ENCODE measurements at regions not wholly inside any gene's neighbourhood (a gene's known extent, or its start where the extent isn't known, plus 50 kb on each side); places are given as distances from the start of the nearest gene placed in this dataset.

- no peak for DNase-seq (ENCODE audit: insufficient read length, low spot score)
Observed at GRCh38 chr7:41256186-41256945, 446.5 kb downstream of the INHBA start.

GRCh38 chr7:41255716-41256115 lies 447.2 kb downstream of the INHBA start:
- DNase-seq (ENCODE audit: insufficient read length, low spot score) = no peak

More at GRCh38 chr7:41256186-41256945, 446.5 kb downstream of the INHBA start:
- no peak for FAIRE-seq

GRCh38 chr7:41255113-41255512 lies 447.8 kb downstream of the INHBA start:
- DNase-seq (ENCODE audit: insufficient read length, low spot score) (no peak), FAIRE-seq (no peak)

More at GRCh38 chr7:41255716-41256115, 447.2 kb downstream of the INHBA start:
- FAIRE-seq = no peak

- FAIRE-seq (no peak), DNase-seq (ENCODE audit: insufficient read length, low spot score) (no peak)
Observed at GRCh38 chr7:41252957-41253356, 449.9 kb downstream of the INHBA start.

- DNase-seq (ENCODE audit: insufficient read length, low spot score) (no peak), FAIRE-seq (no peak)
Observed at GRCh38 chr7:41252551-41252950, 450.3 kb downstream of the INHBA start.

- FAIRE-seq (no peak), DNase-seq (ENCODE audit: insufficient read length, low spot score) (no peak)
Observed at GRCh38 chr7:41247143-41247865, 455.6 kb downstream of the INHBA start.

GRCh38 chr7:41245916-41246315 lies 457.0 kb downstream of the INHBA start:
- no peak for FAIRE-seq
- DNase-seq (ENCODE audit: insufficient read length, low spot score) = no peak

GRCh38 chr7:41244246-41244645 lies 458.6 kb downstream of the INHBA start:
- FAIRE-seq = no peak

GRCh38 chr7:41241641-41242040 lies 461.2 kb downstream of the INHBA start:
- FAIRE-seq = no peak
- no peak for DNase-seq (ENCODE audit: insufficient read length, low spot score)

More at GRCh38 chr7:41244246-41244645, 458.6 kb downstream of the INHBA start:
- no peak for DNase-seq (ENCODE audit: insufficient read length, low spot score)

- FAIRE-seq = no peak
- DNase-seq (ENCODE audit: insufficient read length, low spot score) = no peak
Observed at GRCh38 chr7:41239596-41239995, 463.3 kb downstream of the INHBA start.

- DNase-seq (ENCODE audit: insufficient read length, low spot score) (no peak), FAIRE-seq (no peak)
Observed at GRCh38 chr7:41238851-41239331, 464.0 kb downstream of the INHBA start.

GRCh38 chr7:41237956-41238355 lies 464.9 kb downstream of the INHBA start:
- FAIRE-seq (no peak), DNase-seq (ENCODE audit: insufficient read length, low spot score) (no peak)

GRCh38 chr7:41232086-41232485 lies 470.8 kb downstream of the INHBA start:
- DNase-seq (ENCODE audit: insufficient read length, low spot score) (no peak), FAIRE-seq (no peak)

- DNase-seq (ENCODE audit: insufficient read length, low spot score) (no peak), FAIRE-seq (no peak)
Observed at GRCh38 chr7:41224063-41224763, 478.7 kb downstream of the INHBA start.

GRCh38 chr7:41222746-41223145 lies 480.1 kb downstream of the INHBA start:
- DNase-seq (ENCODE audit: insufficient read length, low spot score) (no peak), FAIRE-seq (no peak)

- no peak for DNase-seq (ENCODE audit: insufficient read length, low spot score)
- FAIRE-seq = no peak
Observed at GRCh38 chr7:41220266-41220665, 482.6 kb downstream of the INHBA start.

GRCh38 chr7:41219276-41219675 lies 483.6 kb downstream of the INHBA start:
- no peak for FAIRE-seq

GRCh38 chr7:41217306-41217705 lies 485.6 kb downstream of the INHBA start:
- DNase-seq (ENCODE audit: insufficient read length, low spot score) (no peak), FAIRE-seq (no peak)

More at GRCh38 chr7:41219276-41219675, 483.6 kb downstream of the INHBA start:
- DNase-seq (ENCODE audit: insufficient read length, low spot score) = no peak

GRCh38 chr7:41207141-41207540 lies 495.7 kb downstream of the INHBA start:
- DNase-seq (ENCODE audit: insufficient read length, low spot score) = no peak
- FAIRE-seq = no peak

- no peak for DNase-seq (ENCODE audit: insufficient read length, low spot score)
- FAIRE-seq = no peak
Observed at GRCh38 chr7:41206267-41206666, 496.6 kb downstream of the INHBA start.

- peak; percentile 42 for FAIRE-seq
- no peak for DNase-seq (ENCODE audit: insufficient read length, low spot score)
Observed at GRCh38 chr7:41205600-41205999, 497.3 kb downstream of the INHBA start.
